Transverse colon (tissue), 4 donors: ENCODE measurements at regions not wholly inside any gene's neighbourhood (a gene's known extent, or its start where the extent isn't known, plus 50 kb on each side); places are given as distances from the start of the nearest gene placed in this dataset.

Experiments used
- DNase-seq: peaks from one replicate; pipeline ENCODE4 v3.0.0-alpha.2; 2019
- H3K27ac ChIP-seq, 4 donors: fragments of 200-600 bp; sonication (generic); 2 replicates each; pipeline ENCODE4 v1.5.1; 2016 to 2018; ENCODE audit warnings: inconsistent platforms in 4 of 4
- H3K27me3 ChIP-seq: fragments of 200-600 bp; sonication (generic); 2 replicates; pipeline ENCODE4 v1.5.1; 2017; ENCODE audit warnings: inconsistent platforms
- H3K36me3 ChIP-seq, 4 donors: fragments of 200-600 bp; sonication (generic); 2 replicates each; pipeline ENCODE4 v1.5.1; 2017 to 2019; ENCODE audit warnings: inconsistent platforms in 4 of 4
- H3K4me1 ChIP-seq, 4 donors: fragments of 200-600 bp; sonication (generic); 2 replicates each; pipeline ENCODE4 v1.5.1; 2017 to 2020; ENCODE audit warnings: inconsistent platforms in 4 of 4
- H3K4me3 ChIP-seq, 4 donors: fragments of 200-600 bp; sonication (generic); 1 replicate in 1 of 4; 2 replicates in 3 of 4; pipeline versions ENCODE4 v1.5.1 to v1.6.1; 2017 to 2019; ENCODE audit warnings: inconsistent platforms in 4 of 4
- H3K9me3 ChIP-seq, 2 donors: fragments of 200-600 bp; sonication (generic); 2 replicates each; pipeline ENCODE4 v1.5.1; 2017 to 2019; ENCODE audit warnings: inconsistent platforms in 2 of 2
- EP300 ChIP-seq: sonication (generic); formaldehyde crosslinking; IDR thresholded peaks from one replicate; pipeline ENCODE4 v1.6.1; 2017; ENCODE audit warnings: antibody characterized with exemption, low read depth
- POLR2A ChIP-seq: fragments of 450-650 bp; IDR thresholded peaks from one replicate; pipeline ENCODE4 v1.6.1; 2016; ENCODE audit warnings: antibody characterized with exemption, mild to moderate bottlenecking, moderate library complexity
- POLR2AphosphoS5 ChIP-seq, 3 donors: sonication (generic); formaldehyde crosslinking; IDR thresholded peaks; one replicate each; pipeline ENCODE4 v1.6.1; 2016; ENCODE audit warnings: antibody characterized with exemption in 3 of 3
- WGBS, 2 donors: methylation state at CpG; one replicate each; pipeline ENCODE4 v1.1.5; 2018; ENCODE audit warnings: low coverage in 1 of 2; 5-methylcytosine and 5-hydroxymethylcytosine counted together
- in situ Hi-C, 4 donors: fragments of 200-750 bp; cut with MboI; loops; one replicate each; pipeline versions ENCODE4 v1.15.0 to v1.15.1; 2017; ENCODE audit warnings: low sequenced_read_pairs in 3 of 4, low pct_ligation_motif_present in 1 of 4, low pct_unique_long_range_greater_than_20kb in 1 of 4
- intact Hi-C: fragments of 100-400 bp; cut with DNase I; formaldehyde crosslinking; loops from one replicate; pipeline ENCODE4 v1.15.1; 2023; ENCODE audit warnings: low total_unique reads
- TF ChIP-seq, protein P1 (sequence below), 5 experiments: fragments of 200-600 bp in 3 of 5; fragments of 450-650 bp in 2 of 5; sonication (generic) in 3 of 5; IDR thresholded peaks; 1 replicate in 2 of 5; 2 replicates in 3 of 5; pipeline ENCODE4 v1.5.1; 2016 to 2017; ENCODE audit warnings: antibody characterized with exemption in 5 of 5, inconsistent platforms in 3 of 5, mild to moderate bottlenecking in 2 of 5, moderate library complexity in 1 of 5

DNA sequence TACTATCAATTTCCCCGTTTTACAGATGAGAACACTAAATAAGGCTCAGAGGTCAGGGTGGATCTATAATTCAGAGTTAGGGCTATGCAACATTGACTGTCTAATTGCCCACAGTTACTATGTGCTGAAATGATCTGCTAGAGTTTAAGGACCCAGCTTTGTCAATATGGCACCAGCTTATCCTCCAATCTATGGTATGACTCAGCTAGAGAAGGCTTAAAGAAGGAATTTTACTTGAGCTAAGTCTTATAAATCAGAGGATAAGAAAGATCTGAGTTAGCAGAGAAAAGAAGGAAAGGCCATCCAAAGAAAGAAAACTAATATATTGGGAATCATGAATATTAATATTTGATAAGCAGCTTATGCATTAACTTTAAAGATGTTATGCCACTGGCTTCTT lies 78.1 kb downstream of the ASB9 start:
- Histone ChIP-seq H3K4me3 (no peak overlapping the region), H3K27me3 (no peaks in the 10 kb centered on the region), H3K9me3 (no peaks in the 10 kb centered on the region), H3K4me1 (no peaks in the 10 kb centered on the region), H3K36me3 (no peaks in the 10 kb centered on the region), H3K27ac (no peak overlapping the region)
- intact Hi-C loops: no loop called here
- TF ChIP-seq EP300 (no peak), POLR2AphosphoS5 (IDR thresholded peaks at IDR 0.05) (no peak), POLR2A (no peak)
- TF ChIP-seq, protein P1, sequence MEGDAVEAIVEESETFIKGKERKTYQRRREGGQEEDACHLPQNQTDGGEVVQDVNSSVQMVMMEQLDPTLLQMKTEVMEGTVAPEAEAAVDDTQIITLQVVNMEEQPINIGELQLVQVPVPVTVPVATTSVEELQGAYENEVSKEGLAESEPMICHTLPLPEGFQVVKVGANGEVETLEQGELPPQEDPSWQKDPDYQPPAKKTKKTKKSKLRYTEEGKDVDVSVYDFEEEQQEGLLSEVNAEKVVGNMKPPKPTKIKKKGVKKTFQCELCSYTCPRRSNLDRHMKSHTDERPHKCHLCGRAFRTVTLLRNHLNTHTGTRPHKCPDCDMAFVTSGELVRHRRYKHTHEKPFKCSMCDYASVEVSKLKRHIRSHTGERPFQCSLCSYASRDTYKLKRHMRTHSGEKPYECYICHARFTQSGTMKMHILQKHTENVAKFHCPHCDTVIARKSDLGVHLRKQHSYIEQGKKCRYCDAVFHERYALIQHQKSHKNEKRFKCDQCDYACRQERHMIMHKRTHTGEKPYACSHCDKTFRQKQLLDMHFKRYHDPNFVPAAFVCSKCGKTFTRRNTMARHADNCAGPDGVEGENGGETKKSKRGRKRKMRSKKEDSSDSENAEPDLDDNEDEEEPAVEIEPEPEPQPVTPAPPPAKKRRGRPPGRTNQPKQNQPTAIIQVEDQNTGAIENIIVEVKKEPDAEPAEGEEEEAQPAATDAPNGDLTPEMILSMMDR (IDR thresholded peaks at IDR 0.05): no peak
- WGBS, 2 donors: 55 to 67% methylated on average over 1 of the region's 1 CpG
- no peak for DNase-seq
- in situ Hi-C loops: no loop called here

DNA sequence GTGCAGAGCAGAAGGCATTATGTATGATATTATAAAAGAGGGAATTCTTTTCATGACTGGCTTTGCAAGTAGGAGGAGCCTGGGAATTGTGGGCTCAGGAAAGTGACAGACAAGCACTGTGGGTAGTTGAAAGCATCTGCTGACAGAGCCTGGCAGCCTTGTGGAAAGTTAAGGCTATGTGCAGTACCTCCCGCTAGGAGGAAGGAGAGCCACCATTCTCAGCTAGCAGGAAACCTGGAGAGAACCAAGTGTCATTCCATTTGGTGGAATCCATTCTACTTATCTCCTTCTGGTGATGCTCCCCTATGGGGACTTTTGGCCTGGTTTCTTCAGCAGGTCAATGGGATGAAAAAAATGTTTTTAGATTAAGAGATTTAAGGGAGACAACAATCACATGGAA lies 81.8 kb downstream of the ASB9 start:
- 85% methylated on average over 1 of the region's 1 CpG; no CpG with 5 or more reads in 1 of the 2 donors for WGBS, 2 donors
- TF ChIP-seq, protein P1 (IDR thresholded peaks at IDR 0.05): no peak
- TF ChIP-seq POLR2AphosphoS5 (IDR thresholded peaks at IDR 0.05) (no peak), EP300 (no peak), POLR2A (no peak)
- Histone ChIP-seq H3K4me3 (no peak overlapping the region), H3K27me3 (no peaks in the 10 kb centered on the region), H3K36me3 (no peaks in the 10 kb centered on the region), H3K27ac (no peak overlapping the region), H3K9me3 (no peaks in the 10 kb centered on the region), H3K4me1 (no peaks in the 10 kb centered on the region)
- intact Hi-C loops (no loop called here), in situ Hi-C loops (no loop called here)
- no peak for DNase-seq

DNA sequence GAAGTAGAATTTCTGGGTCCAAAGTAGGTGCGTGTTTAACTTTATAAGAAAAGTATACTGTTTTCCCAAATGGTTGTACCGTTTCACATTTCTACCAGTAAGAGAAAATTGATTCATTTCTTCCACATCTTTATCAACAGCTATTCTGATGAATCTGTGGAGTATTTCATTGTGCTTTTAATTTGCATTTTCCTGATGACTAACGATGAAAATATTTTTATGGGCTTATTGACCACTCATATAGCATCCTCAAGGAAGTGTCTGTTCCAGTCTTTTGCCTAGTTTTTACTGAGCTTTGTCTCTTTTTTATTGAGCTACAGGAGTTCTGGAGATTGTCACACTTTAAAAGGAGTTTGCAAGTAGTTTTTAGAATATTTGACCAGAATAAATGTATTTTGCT lies 92.6 kb downstream of the ASB9 start:
- in situ Hi-C loops: no loop called here
- TF ChIP-seq, protein P1 (IDR thresholded peaks at IDR 0.05): no peak
- TF ChIP-seq EP300: no peak
- TF ChIP-seq POLR2AphosphoS5 (IDR thresholded peaks at IDR 0.05): no peak
- TF ChIP-seq POLR2A: no peak
- H3K27me3 ChIP-seq: no peaks in the 10 kb centered on the region
- DNase-seq: no peak
- 80 to 94% methylated on average over 3 of the region's 3 CpGs for WGBS, 2 donors
- intact Hi-C loops: no loop called here
- no peak overlapping the region for H3K27ac ChIP-seq
- H3K9me3 ChIP-seq: no peaks in the 10 kb centered on the region
- no peak overlapping the region for H3K4me3 ChIP-seq
- no peaks in the 10 kb centered on the region for H3K4me1 ChIP-seq
- no peaks in the 10 kb centered on the region for H3K36me3 ChIP-seq

DNA sequence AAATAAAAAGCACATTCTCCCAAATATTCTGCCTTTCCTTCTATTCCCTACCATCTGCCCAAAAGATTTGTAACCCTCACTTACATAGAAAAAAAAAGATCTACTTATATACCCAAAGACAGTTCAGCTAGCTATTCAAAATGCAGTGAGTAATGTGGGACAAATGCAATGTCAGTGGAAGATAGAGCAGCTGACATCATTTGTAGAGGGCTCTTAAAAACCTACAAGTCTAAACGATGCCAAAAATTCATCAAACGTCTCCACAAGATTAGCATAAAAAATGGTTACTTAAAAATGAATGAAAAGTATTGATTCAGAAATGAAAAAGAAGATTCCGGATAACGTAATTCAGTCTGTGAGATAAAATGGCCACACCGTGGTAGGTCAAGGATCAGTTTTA lies 96.5 kb downstream of the ASB9 start:
- intact Hi-C loops (no loop called here), in situ Hi-C loops (no loop called here)
- H3K36me3 ChIP-seq: no peaks in the 10 kb centered on the region
- H3K9me3 ChIP-seq: no peaks in the 10 kb centered on the region
- no peaks in the 10 kb centered on the region for H3K4me1 ChIP-seq
- H3K27me3 ChIP-seq: no peaks in the 10 kb centered on the region
- no peak overlapping the region for H3K4me3 ChIP-seq
- TF ChIP-seq, protein P1 (IDR thresholded peaks at IDR 0.05): no peak
- no peak for TF ChIP-seq POLR2A
- TF ChIP-seq EP300: no peak
- no peak for TF ChIP-seq POLR2AphosphoS5 (IDR thresholded peaks at IDR 0.05)
- no peak for DNase-seq
- 61 to 71% methylated on average over 4 to 5 of the region's 5 CpGs for WGBS, 2 donors
- H3K27ac ChIP-seq: no peak overlapping the region
